ENCODE measurements at regions not wholly inside any gene's neighbourhood (a gene's known extent, or its start where the extent isn't known, plus 50 kb on each side); places are given as distances from the start of the nearest gene placed in this dataset.

DNA sequence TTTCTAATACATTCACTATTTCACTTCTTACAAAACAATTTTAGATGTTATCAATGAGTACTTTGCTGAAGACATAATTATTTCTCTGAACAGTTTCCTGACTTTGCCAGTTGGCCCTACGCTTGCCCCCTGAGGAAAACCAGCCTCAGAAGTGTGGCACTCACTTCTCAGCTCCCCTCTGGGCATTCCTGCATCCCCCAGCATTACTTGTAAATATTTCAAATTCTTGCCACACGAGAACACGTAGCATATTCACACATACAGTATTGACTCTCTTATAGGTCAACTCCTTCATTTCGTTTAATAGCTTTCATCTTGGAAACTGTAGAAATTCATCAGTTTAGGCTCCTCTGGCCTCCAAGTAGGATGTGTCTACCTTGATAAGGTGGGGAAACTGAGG is 65.2 kb downstream of the OTX2 start:
- DNase-seq (ENCODE audit: low spot score), result no peak

DNA sequence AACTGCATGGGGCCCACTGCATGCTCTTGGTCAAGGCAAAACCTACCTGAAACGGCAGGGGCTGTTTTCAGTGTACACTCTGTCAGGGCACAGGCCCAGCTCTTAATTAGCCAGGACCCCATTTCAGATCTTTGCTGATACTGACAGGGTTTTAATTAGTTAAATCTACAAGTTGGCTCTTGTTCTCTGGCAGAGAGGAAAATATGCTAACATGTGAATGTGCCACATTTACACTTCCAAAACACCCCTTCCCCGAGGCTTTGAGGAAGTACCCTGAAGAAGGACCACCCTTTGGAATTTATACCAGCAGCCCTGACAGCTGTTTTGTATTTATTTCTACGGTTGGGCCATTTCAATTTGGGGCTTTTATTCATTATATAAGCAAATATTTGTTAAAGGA is 66.3 kb downstream of the OTX2 start:
- no peak for DNase-seq (ENCODE audit: low spot score)

DNA sequence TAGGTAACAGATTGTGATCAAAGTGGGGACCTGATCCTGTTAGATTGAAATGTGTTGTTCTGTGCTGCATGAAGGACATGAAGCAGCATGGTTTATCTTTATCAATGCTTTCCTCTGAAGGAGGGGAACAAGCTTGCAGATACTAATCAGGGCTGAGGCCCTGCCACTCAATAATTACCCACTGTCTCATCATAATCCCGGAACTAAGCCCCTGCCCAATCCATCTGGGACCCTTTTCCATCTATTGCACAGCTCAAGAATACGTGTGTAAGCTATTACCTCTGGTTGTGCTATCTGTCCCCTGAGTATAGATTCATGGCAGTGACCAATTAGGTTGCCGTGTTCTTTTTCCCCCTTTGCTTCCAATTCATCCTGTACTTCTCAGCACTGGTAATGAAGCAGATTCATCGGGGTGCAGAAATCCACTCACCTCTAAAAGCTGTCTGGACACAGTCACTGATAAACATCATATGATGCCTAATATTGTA is 67.8 kb downstream of the OTX2 start:
- DNase-seq (ENCODE audit: low spot score), result no peak

DNA sequence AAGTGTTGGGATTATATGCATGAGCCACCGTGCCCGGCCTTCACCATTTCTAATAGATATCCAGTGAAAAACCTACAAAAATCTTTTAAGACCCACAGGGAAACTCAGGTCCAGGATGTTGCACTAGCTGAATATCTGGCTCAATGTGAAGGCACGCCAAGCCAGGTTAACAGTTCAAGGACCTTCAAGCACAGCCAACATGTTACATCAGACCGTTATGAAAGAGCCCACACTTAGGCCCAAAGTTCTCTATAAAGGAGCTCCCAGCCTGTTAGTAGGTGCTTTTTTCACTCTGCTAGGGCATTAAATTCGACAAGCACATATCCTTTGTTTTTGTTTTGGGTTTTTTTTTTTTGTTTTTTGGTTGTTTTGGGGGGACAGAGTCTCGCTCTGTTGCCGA is 69.0 kb downstream of the OTX2 start:
- DNase-seq (ENCODE audit: low spot score), result no peak

DNA sequence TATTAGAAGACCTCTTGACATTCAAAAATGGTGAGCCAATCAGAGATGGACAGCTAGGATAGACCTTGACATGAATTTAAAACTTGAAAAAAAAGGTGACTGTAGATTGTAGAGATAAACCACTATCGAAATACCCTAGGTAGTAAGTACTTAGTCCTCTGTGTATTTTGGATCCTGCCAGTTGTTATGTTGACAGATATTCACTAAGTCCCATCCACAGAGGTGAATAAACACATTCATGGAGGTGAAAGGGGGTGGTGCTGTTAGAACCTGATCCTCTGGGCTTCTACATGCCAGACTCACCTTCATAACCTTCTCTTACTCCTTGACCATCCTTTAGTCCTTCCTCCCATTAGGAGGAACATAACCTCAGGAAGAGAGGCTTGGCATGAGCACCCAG is 72.3 kb downstream of the OTX2 start:
- DNase-seq (ENCODE audit: low spot score), result no peak

DNA sequence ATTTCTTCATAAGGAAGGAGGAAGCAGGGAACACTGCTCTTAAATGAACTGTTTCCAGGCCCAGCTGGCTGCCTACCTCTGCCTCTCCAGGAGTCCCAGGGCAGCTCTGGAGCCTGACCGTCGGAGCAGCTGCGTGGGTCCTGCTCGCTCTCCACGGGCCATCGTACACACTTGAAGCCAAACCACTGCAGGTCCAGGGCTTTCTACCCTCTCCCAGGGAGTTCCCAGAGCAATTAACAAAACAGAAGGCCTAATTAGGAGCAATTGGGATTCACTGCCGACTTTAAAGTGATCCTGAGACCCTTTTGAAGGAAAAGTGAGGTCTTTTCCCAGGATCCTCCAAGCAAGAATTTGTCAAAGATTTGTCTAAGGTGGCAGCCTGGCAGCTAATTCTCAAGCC is 76.9 kb downstream of the OTX2 start:
- DNase-seq (ENCODE audit: low spot score), result peak; percentile 33

DNA sequence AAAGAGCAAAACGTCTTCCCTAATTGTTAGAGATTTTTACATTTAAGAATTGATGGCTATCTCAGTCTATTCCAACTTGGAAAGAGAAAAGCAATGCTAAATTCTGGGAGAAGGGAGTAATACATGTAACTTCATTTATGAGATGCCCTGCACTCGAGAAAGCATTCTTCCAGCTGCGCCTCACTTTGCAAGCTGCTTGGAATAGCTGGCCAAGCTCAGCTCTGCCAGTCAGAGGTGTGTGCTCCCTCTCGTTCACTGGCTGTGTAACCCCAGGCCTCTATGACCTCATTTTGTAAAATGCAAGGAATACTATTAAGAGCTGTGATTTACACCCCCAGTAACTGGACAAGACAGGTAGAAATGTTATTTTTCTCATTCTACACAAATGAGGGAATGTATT is 79.1 kb downstream of the OTX2 start:
- no peak for DNase-seq (ENCODE audit: low spot score)

DNA sequence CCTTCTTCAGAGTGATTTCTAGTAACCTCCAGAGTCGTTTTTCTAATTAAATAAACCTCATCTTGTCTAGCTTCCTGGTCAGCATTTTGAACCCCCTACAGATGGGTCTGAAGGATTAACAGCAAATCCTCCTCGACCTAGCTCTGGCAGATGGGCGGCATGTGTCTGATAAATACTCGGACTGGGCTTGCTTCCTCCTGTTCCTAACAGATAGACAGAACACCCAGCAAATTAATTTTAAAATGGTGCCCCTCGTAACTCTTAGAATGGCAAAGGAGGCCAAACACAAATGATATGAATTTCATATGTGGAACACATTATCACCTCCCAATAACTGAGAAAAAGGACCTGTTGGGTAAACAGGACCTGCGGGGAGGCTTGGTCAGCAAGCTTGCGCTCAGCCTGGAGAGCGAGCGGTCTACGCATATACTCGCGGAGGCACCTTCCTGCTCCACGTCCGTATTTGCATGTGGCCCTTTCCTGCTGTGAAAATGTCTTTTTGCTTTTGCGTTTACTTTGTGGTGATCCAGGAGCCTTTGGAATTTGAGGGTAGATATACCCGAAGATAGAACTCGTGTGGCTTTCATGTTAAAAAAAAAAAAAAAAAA is 79.6 kb downstream of the OTX2 start:
- no peak for DNase-seq (ENCODE audit: low spot score)

DNA sequence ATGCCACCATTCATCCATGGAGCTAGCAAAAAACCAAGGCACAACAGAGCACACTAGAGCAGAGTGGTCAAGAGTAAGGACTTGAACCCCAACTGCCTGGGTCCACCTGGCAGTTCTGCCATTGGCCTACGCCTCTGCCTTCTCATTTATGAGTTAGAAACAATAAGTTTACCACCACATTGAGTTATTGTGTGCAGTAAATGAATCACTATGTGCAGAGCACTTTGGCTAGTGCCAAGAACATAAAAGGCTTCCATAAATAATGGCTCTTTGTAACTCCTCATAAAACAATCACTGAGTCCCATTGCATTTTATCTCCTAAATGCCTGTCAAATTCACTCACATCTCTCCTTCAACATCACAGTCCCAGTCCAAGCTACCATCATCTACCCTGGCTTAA is 86.3 kb downstream of the OTX2 start:
- no peak for DNase-seq (ENCODE audit: low spot score)

DNA sequence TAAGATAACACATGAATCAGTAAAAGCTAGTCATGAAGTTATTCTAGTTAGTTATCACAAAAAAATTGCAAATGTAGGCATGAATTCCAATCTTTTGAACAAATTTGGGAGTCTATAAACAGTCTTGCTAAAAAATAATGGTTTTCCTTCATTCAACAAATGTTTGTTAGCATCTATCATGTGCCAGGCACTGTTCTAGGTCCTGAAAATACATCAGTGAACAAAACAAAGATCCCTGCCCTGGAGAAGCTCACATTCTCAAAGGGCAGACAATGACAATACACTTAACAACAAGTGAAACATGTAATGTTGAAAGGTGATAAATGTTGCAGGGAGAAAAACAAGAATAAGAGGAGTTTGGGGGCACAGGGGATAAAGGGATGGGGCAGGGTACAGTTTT is 86.9 kb downstream of the OTX2 start:
- no peak for DNase-seq (ENCODE audit: low spot score)

DNA sequence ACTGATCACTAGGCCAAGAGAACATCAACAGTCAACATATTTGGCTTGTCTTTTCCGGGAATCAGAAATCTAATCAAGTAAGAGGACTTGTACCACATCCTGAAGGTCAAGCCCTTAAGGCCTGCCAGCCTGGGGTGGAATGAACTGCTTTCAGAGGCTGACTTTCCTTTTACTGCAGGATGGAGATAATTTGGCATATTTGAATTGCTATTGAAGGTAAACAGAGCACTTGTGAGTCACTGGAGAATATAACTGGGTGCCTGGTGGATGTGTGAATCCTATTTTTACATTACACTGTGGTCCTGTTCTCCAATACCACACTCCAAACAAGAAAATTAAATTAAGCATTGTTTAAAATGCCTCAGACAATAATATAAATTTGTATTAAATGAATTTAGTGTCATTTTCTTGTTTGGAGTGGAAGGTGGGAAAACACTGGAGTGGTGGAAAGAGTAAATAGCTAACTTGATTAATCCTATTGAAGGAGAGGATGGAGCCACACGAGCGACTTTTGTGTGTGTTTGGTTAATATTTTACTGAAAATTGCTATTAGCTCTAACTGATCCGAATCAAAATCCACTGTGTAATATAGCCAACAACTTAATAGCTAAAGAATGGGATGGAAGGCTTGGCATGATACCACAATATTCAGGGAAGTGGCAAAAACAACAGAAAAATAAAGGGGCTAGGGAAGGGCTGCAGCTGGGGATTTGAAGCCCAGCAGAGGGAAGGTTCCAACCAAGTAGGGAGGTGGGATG is 89.4 kb downstream of the OTX2 start:
- no peak for DNase-seq (ENCODE audit: low spot score)

DNA sequence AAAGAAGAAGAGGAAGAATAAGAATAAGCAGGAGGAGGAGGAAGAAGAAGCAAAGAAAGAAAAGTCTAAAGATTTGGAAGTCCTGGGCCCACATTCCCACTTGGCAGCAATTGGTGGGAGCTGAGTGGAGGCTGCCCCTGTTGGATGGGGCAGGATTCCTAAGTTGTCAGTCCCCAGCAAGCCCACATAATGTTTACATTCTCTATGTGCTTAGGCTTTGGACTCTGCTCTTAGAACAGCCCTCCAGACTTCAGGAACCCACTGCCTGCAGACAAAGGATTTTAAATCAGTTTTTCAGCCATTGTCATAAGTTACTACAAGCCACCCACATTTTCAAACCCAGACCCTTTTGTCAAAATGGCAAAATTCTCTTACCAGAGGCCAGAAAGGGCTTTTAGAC is 92.0 kb downstream of the OTX2 start:
- DNase-seq (ENCODE audit: low spot score), result no peak

DNA sequence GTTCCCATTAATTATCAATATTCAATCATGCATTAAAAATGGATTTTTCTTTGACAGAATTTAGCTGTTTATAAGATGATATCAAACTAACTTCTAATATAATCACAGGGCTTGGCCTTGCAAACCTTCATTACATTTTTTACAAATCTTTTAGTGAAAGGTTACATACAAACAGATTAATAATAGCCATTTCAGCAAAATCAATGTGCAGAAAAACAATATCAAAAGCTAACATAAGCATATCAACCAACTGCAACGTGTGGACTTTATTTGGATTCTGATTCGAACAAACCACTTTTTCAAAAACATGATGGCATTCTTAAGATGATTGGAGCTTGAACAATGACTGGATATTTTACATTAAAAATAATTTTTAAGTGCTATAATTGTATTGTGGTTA is 93.6 kb downstream of the OTX2 start:
- no peak for DNase-seq (ENCODE audit: low spot score)

DNA sequence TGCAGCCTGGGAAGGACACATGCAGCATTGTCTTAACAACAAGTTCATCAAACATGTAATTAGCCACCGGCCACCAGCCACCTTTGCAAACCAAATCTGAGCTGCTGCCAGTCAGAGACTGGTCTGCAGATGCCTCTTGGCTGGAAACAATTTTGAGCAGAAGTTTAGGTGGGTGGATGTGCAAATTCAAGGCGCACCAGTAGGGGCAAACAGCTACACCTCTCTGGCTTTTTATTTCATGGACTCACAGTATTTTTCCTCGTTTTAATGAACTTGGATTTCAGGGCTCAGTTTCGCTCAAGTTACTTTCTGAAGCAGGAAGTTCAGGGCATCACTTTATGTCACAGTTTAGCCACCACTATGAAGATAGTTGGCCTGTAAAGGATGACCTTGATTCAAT is 94.3 kb downstream of the OTX2 start:
- no peak for DNase-seq (ENCODE audit: low spot score)

DNA sequence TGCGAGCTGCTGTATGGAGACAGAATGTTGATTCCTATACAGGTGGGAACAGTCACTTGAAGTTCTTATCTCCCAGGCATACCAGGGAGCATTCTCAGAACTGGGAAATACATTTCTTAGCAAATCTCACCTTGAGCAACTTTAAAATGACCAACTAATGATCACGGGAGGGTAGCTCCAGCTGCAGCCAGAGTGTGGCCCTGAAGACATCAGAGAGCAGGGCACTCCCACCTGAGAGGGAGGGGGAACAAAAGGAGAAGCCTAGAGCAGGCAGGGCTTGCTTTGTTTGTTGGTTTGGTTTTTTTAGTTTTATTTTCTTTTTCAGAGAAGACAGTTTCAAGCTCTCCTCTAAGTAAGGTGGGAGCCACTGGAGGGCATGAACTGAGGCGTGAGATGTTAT is 101.1 kb downstream of the OTX2 start:
- no peak for DNase-seq (ENCODE audit: low spot score)

DNA sequence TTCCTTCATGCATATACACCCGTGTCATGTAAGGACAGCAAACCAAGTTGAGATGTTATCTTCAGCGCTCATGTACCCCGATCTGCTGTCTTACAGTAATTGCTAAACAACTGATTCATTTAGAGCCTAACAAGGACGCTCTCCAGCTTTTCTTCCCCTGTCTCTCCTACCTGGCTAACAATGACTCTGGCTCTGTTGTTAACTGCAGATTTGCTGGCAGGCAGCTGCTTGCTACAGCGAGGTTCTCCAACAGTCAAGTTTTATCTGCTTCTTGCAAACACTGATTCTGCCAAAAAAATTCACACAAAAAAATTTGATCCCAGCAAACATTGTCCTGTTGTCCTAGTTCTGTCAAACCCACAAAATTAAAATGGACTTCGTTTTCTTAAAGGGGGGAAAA is 101.6 kb downstream of the OTX2 start:
- no peak for DNase-seq (ENCODE audit: low spot score)

DNA sequence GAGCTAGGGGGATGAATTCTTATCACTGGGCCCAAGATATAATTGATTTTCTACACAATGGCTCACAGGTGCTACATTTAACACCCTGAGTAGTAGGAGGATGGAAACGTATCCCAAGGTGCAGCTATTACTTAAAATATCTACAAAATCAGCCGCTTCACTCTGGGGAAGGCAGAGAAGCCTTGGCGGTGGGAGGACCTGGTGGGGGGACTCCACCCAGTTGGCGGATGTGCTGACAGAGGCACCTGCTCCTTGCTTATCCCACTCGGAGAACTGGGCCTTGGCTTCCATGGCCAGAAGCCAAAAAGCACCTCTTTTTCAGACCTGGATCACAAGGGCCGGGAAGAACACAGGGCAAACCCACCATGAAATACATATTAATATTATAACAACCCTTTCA is 106.3 kb downstream of the OTX2 start:
- DNase-seq (ENCODE audit: low spot score), result peak; percentile 39

DNA sequence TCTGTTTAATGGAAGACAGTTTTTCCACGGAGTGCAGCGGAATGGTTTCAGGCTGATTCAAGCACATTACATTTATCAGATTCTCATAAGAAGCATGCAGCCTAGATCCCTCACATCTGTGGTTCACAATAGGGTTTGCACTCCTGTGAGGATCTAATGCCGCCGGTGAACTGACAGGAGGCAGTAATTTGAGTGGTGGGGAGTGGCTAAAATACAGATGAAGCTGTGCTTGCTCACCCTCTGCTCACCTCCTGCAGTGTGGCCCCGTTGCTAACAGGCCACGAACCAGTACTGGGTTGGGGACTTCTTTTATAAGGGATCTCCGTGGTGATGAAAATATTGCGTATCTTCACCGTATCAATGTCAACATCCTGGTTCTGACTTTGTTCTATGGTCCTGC is 107.8 kb downstream of the OTX2 start:
- no peak for DNase-seq (ENCODE audit: low spot score)

Measured in iPS-NIHi11 (cell line).